ENCODE measurements at regions not wholly inside any gene's neighbourhood (a gene's known extent, or its start where the extent isn't known, plus 50 kb on each side); places are given as distances from the start of the nearest gene placed in this dataset.

GRCh38 chr18:32621034-32621433 is 150.4 kb upstream of the GAREM1 start:
- no peak for DNase-seq (ENCODE audit: low spot score)

GRCh38 chr18:32618546-32618945 is 147.9 kb upstream of the GAREM1 start:
- DNase-seq (ENCODE audit: low spot score): no peak

- DNase-seq (ENCODE audit: low spot score): no peak
These were observed 143.1 kb upstream of the GAREM1 start for GRCh38 chr18:32613821-32614220.

- no peak for DNase-seq (ENCODE audit: low spot score)
These were observed 142.0 kb upstream of the GAREM1 start for GRCh38 chr18:32612651-32613050.

GRCh38 chr18:32610176-32610575 is 139.5 kb upstream of the GAREM1 start:
- DNase-seq (ENCODE audit: low spot score): no peak

- DNase-seq (ENCODE audit: low spot score): no peak
These were observed 137.1 kb upstream of the GAREM1 start for GRCh38 chr18:32607816-32608215.

- DNase-seq (ENCODE audit: low spot score): no peak
These were observed 127.5 kb upstream of the GAREM1 start for GRCh38 chr18:32598144-32598543.

GRCh38 chr18:32596501-32596900 is 125.8 kb upstream of the GAREM1 start:
- DNase-seq (ENCODE audit: low spot score): no peak

GRCh38 chr18:32595832-32596231 is 125.2 kb upstream of the GAREM1 start:
- no peak for DNase-seq (ENCODE audit: low spot score)

DNA sequence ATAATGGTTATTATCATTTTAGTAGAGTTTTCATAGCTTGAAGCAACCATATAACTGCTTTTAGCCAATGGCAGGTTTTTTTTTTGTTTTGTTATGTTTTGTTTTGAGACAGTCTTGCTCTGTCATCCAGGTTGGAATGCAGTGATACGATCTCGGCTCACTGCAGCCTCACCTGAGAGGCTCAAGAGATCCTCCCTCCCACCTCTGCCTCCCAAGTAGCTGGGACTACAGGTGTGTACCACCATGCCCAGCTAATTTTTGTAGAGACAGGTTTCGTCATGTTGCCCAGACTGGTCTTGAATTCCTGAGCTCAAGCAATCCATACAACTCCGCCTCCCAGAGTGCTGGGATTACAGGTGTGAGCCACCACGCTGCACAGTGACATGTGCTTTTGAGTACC is 117.5 kb upstream of the GAREM1 start:
- DNase-seq (ENCODE audit: low spot score): no peak

- no peak for DNase-seq (ENCODE audit: low spot score)
These were observed 112.7 kb upstream of the GAREM1 start for GRCh38 chr18:32583431-32583830.

DNA sequence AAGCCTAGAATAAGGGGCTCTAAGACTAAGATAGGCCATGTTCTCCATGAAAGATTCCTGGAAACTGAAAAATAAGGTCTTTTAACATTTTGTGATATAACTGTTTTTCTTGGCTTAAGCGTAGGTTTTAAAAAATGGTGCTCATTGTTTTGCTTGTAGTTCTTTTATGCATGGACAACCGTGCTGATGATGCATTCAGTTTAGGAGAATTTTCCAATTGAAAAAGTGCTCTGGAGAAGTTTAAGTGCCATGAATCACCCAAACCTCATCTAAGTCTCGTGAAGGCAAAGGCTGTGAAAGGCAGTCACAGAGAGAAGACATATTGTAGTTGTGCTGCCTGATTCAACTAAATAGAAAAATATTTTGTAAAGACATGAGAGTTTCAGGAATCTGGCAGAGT is 111.8 kb upstream of the GAREM1 start:
- no peak for DNase-seq (ENCODE audit: low spot score)

DNA sequence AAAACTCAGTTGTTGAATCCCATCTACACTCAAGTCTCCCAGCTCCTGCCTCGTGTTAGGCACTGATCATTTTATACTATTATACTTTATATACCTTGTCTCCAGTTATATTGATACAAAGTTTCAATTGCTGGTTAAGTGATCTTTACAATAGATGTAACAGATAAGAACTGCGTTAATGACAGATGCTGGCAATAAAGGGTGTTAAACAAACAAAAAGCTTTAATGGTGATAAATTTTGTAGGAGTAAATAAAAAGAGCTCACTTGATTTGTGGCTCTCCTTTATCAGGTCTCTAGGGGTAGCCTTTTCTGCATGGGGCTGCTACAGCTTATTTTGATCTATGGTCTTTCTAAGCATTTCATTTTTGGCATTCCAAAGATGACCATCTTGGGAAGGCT is 106.9 kb upstream of the GAREM1 start:
- no peak for DNase-seq (ENCODE audit: low spot score)

- DNase-seq (ENCODE audit: low spot score): peak; percentile 72
These were observed 105.7 kb upstream of the GAREM1 start for GRCh38 chr18:32576296-32576916.

GRCh38 chr18:32566960-32567359 is 96.3 kb upstream of the GAREM1 start:
- no peak for DNase-seq (ENCODE audit: low spot score)

GRCh38 chr18:32553640-32554365 is 83.1 kb upstream of the GAREM1 start:
- DNase-seq (ENCODE audit: low spot score): no peak

- no peak for DNase-seq (ENCODE audit: low spot score)
These were observed 82.5 kb upstream of the GAREM1 start for GRCh38 chr18:32553174-32553573.

- DNase-seq (ENCODE audit: low spot score): peak; percentile 68
These were observed 81.8 kb upstream of the GAREM1 start for GRCh38 chr18:32552421-32553030.

GRCh38 chr18:32550963-32551362 is 80.3 kb upstream of the GAREM1 start:
- DNase-seq (ENCODE audit: low spot score): peak; percentile 37

GRCh38 chr18:32549248-32550110 is 78.8 kb upstream of the GAREM1 start:
- DNase-seq (ENCODE audit: low spot score): peak; percentile 69

- no peak for DNase-seq (ENCODE audit: low spot score)
These were observed 78.0 kb upstream of the GAREM1 start for GRCh38 chr18:32548688-32549087.

- no peak for DNase-seq (ENCODE audit: low spot score)
These were observed 74.9 kb upstream of the GAREM1 start for GRCh38 chr18:32545631-32546030.

Data from SK-N-DZ (cell line).